GM13977 (cell line): ENCODE measurements at regions not wholly inside any gene's neighbourhood (a gene's known extent, or its start where the extent isn't known, plus 50 kb on each side); places are given as distances from the start of the nearest gene placed in this dataset.

ENCODE experiments used
- DNase-seq: peaks from one replicate; pipeline ENCODE4 v3.0.0; 2012; ENCODE audit warnings: low spot score
- in situ Hi-C: fragments of 300-500 bp; cut with MboI; formaldehyde crosslinking; loops from one replicate; pipeline ENCODE4 v1.12.0; 2022; ENCODE audit warnings: low sequenced_read_pairs, low pct_unique_long_range_greater_than_20kb, mixed read lengths, inconsistent platforms; ENCODE audit not compliant: unreplicated experiment
- TF ChIP-seq, protein P1 (sequence below): IDR thresholded peaks from 2 replicates; pipeline ENCODE4 v1.5.1; 2012; ENCODE audit warnings: mild to moderate bottlenecking, control low read depth; ENCODE audit not compliant: insufficient read depth; ENCODE audit errors: extremely low read depth, missing control alignments

DNA sequence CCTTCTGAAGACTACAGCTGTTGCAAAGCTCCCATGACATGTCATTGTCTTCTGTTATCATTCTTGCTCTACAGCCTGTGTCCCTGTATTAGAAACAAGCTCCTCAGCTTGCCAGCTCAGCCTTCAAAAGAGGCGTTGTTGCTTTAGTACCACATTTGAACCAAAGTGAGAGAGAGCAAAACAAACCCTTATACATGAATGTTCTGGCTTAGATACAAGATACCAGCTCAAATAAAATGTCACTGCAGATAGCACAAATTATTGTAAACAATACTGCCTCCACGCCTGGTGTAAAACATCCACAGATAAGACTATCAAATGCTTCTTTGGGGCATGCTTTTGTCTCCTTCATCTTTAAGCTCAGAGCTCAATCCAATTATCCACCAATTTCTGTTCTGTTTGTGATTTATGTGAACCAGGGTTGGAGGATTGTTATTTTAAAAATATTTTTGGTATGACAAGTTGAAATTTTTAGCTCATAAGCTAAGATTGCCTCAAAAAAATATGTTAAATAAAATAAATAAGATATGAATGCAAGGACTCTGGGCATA lies 403.6 kb upstream of the CDIN1 start:
- TF ChIP-seq, protein P1, sequence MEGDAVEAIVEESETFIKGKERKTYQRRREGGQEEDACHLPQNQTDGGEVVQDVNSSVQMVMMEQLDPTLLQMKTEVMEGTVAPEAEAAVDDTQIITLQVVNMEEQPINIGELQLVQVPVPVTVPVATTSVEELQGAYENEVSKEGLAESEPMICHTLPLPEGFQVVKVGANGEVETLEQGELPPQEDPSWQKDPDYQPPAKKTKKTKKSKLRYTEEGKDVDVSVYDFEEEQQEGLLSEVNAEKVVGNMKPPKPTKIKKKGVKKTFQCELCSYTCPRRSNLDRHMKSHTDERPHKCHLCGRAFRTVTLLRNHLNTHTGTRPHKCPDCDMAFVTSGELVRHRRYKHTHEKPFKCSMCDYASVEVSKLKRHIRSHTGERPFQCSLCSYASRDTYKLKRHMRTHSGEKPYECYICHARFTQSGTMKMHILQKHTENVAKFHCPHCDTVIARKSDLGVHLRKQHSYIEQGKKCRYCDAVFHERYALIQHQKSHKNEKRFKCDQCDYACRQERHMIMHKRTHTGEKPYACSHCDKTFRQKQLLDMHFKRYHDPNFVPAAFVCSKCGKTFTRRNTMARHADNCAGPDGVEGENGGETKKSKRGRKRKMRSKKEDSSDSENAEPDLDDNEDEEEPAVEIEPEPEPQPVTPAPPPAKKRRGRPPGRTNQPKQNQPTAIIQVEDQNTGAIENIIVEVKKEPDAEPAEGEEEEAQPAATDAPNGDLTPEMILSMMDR: no peak
- in situ Hi-C loops: no loop called here
- no peak for DNase-seq

DNA sequence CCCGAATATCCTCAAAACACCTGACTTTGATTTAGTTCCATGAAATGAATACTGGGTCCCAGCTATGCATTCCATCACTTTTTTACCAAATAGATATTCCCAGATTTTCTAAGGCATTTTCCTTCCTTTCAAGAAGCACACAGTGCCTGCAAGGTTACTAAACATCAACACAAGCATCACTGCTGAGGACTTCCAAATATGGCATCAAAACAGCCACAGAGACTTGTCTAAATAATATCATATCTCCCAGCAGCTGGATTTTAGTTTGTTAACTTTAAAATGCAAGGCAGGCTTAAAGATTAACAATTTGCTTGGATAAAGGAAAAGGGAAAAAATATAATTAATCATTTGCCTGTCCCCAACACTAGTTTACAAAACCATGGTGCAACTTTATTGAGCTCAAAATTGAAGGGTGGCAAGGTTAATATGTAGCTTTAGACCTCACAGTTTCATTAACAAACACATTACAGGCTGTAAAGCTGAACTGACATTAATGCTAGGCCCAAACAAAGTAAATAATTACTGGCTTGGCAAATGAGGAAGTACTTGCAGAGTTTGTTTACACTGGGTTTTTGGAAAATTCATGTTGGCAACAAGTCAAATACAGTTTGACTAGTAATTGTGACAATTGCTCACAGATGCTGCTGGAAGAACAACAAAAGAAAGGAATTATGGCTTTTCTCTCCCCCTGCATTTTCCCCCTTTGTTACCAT lies 401.7 kb upstream of the CDIN1 start:
- in situ Hi-C loops: no loop called here
- TF ChIP-seq, protein P1: no peak
- no peak for DNase-seq

- in situ Hi-C loops: no loop called here
- TF ChIP-seq, protein P1: no peak
- DNase-seq: no peak
Observed at GRCh38 chr15:36178303-36178633, 401.2 kb upstream of the CDIN1 start.

DNA sequence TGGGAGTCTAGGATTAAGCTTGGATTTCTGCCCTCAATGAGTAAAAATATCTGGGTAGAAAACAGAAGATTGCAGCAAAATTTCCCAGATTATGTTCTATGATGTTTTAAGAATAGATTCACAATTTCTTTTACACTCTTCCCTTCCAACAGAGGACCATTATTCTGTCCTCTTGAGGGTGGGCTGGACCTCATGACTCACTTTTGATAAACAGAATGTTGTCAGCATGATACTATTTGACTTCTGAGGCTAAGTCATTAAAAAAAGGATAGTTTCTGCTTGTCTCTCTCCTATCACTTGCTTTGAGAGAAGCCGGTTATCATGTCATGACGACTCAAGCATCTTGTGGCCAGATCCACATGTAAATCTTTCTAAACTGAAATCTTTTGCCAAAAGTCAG lies 396.2 kb upstream of the CDIN1 start:
- DNase-seq: no peak
- TF ChIP-seq, protein P1: no peak

GRCh38 chr15:36185438-36185837 lies 394.0 kb upstream of the CDIN1 start:
- TF ChIP-seq, protein P1: no peak
- in situ Hi-C loops: no loop called here
- DNase-seq: no peak

More for the DNA sequence above, 396.2 kb upstream of the CDIN1 start:
- in situ Hi-C loops: no loop called here

DNA sequence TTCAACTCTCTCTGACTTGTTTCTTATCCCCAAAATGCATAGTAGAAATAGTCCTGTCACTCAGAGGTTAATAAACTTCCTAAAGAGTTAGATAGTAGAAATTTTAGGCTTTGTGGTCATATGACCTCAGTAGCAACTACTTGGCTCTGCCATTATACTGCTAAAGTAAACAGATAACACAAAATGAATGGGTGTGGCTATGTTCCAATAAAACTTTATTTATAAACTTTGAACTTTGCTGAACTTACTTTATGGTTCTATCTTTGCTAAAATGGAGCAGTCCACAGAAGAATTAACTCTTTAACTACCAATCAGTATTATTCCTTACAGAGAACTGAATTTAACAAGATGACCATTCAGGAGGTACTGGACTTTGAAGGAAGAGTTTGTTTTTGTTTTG lies 393.6 kb upstream of the CDIN1 start:
- TF ChIP-seq, protein P1: no peak
- DNase-seq: no peak

More for the DNA sequence above, 393.6 kb upstream of the CDIN1 start:
- in situ Hi-C loops: no loop called here
